ENCODE measurements at regions not wholly inside any gene's neighbourhood (a gene's known extent, or its start where the extent isn't known, plus 50 kb on each side); places are given as distances from the start of the nearest gene placed in this dataset.
"Not testable (repeated sequence)": the region's sequence is repeated elsewhere in the genome, so short reads cannot be mapped to it uniquely, and the experiment has no call there.

- H3K9me3 Mint-ChIP-seq: peaks cover 15% of the 10 kb centered on the region
- H3K4me1 Mint-ChIP-seq (ENCODE audit: low read depth in 2 of 2): no peaks in the 10 kb centered on the region
- no peak overlapping the region for H3K27ac Mint-ChIP-seq
- H3K4me3 Mint-ChIP-seq: no peak overlapping the region
- H3K36me3 Mint-ChIP-seq: peaks cover 5% of the 10 kb centered on the region
- no peak for DNase-seq (ENCODE audit: low spot score)
- no peaks in the 10 kb centered on the region for H3K27me3 Mint-ChIP-seq
- no peak for ATAC-seq
Measured at GRCh38 chr11:39683288-39683950, 1776.0 kb downstream of the LRRC4C start.

GRCh38 chr11:39681428-39681827 lies 1778.0 kb downstream of the LRRC4C start:
- Mint-ChIP-seq H3K27ac (no peak overlapping the region), H3K4me3 (no peak overlapping the region), H3K36me3 (peaks cover 2% of the 10 kb centered on the region), H3K9me3 (peaks cover 11% of the 10 kb centered on the region), H3K4me1 (ENCODE audit: low read depth in 2 of 2) (no peaks in the 10 kb centered on the region), H3K27me3 (no peaks in the 10 kb centered on the region)
- ATAC-seq: no peak
- no peak for DNase-seq (ENCODE audit: low spot score)

GRCh38 chr11:39678996-39679395 lies 1780.5 kb downstream of the LRRC4C start:
- Mint-ChIP-seq H3K9me3 (peaks cover 12% of the 10 kb centered on the region), H3K27me3 (no peaks in the 10 kb centered on the region)

GRCh38 chr11:39675171-39675570 lies 1784.3 kb downstream of the LRRC4C start:
- no peak for ATAC-seq
- Mint-ChIP-seq H3K9me3 (peaks cover 19% of the 10 kb centered on the region), H3K4me1 (ENCODE audit: low read depth in 2 of 2) (no peaks in the 10 kb centered on the region), H3K27me3 (no peaks in the 10 kb centered on the region), H3K36me3 (no peaks in the 10 kb centered on the region), H3K4me3 (no peak overlapping the region), H3K27ac (no peak overlapping the region)
- DNase-seq (ENCODE audit: low spot score): no peak

More at GRCh38 chr11:39678996-39679395, 1780.5 kb downstream of the LRRC4C start:
- ATAC-seq (no peak), DNase-seq (ENCODE audit: low spot score) (no peak)
- H3K36me3 Mint-ChIP-seq: no peaks in the 10 kb centered on the region
- no peaks in the 10 kb centered on the region for H3K4me1 Mint-ChIP-seq (ENCODE audit: low read depth in 2 of 2)
- H3K4me3 Mint-ChIP-seq: no peak overlapping the region
- no peak overlapping the region for H3K27ac Mint-ChIP-seq

- no peaks in the 10 kb centered on the region for H3K27me3 Mint-ChIP-seq
- ATAC-seq: no peak
- no peak for DNase-seq (ENCODE audit: low spot score)
- H3K36me3 Mint-ChIP-seq: no peaks in the 10 kb centered on the region
- peaks cover 18% of the 10 kb centered on the region for H3K9me3 Mint-ChIP-seq
- H3K4me3 Mint-ChIP-seq: no peak overlapping the region
- no peak overlapping the region for H3K27ac Mint-ChIP-seq
- no peaks in the 10 kb centered on the region for H3K4me1 Mint-ChIP-seq (ENCODE audit: low read depth in 2 of 2)
Measured at GRCh38 chr11:39674761-39675160, 1784.7 kb downstream of the LRRC4C start.

- no peak overlapping the region for H3K27ac Mint-ChIP-seq
- no peaks in the 10 kb centered on the region for H3K36me3 Mint-ChIP-seq
- H3K27me3 Mint-ChIP-seq: no peaks in the 10 kb centered on the region
- no peak overlapping the region for H3K4me3 Mint-ChIP-seq
- peaks cover 18% of the 10 kb centered on the region for H3K9me3 Mint-ChIP-seq
- ATAC-seq: no peak
- no peaks in the 10 kb centered on the region for H3K4me1 Mint-ChIP-seq (ENCODE audit: low read depth in 2 of 2)
- DNase-seq (ENCODE audit: low spot score): no peak
Measured at GRCh38 chr11:39674024-39674423, 1785.4 kb downstream of the LRRC4C start.

- ATAC-seq (no peak), DNase-seq (ENCODE audit: low spot score) (no peak)
- H3K27me3 Mint-ChIP-seq: no peaks in the 10 kb centered on the region
- H3K27ac Mint-ChIP-seq: no peak overlapping the region
- peaks cover 22% of the 10 kb centered on the region for H3K9me3 Mint-ChIP-seq
- no peaks in the 10 kb centered on the region for H3K4me1 Mint-ChIP-seq (ENCODE audit: low read depth in 2 of 2)
- H3K4me3 Mint-ChIP-seq: no peak overlapping the region
- peaks cover 8% of the 10 kb centered on the region for H3K36me3 Mint-ChIP-seq
Measured at GRCh38 chr11:39668640-39669039, 1790.8 kb downstream of the LRRC4C start.

- no peaks in the 10 kb centered on the region for H3K27me3 Mint-ChIP-seq
- H3K36me3 Mint-ChIP-seq: peaks cover 8% of the 10 kb centered on the region
- no peak overlapping the region for H3K4me3 Mint-ChIP-seq
- no peak for DNase-seq (ENCODE audit: low spot score)
- peaks cover 21% of the 10 kb centered on the region for H3K9me3 Mint-ChIP-seq
- H3K4me1 Mint-ChIP-seq (ENCODE audit: low read depth in 2 of 2): no peaks in the 10 kb centered on the region
- no peak overlapping the region for H3K27ac Mint-ChIP-seq
- ATAC-seq: no peak
Measured at GRCh38 chr11:39664023-39664422, 1795.4 kb downstream of the LRRC4C start.

- no peak overlapping the region for H3K4me3 Mint-ChIP-seq
- no peak for DNase-seq (ENCODE audit: low spot score)
- H3K27ac Mint-ChIP-seq: no peak overlapping the region
- H3K27me3 Mint-ChIP-seq: no peaks in the 10 kb centered on the region
- no peak for ATAC-seq
- peaks cover 16% of the 10 kb centered on the region for H3K9me3 Mint-ChIP-seq
- peaks cover 8% of the 10 kb centered on the region for H3K36me3 Mint-ChIP-seq
- H3K4me1 Mint-ChIP-seq (ENCODE audit: low read depth in 2 of 2): no peaks in the 10 kb centered on the region
Measured at GRCh38 chr11:39661890-39662289, 1797.6 kb downstream of the LRRC4C start.

GRCh38 chr11:39651857-39652461 lies 1807.5 kb downstream of the LRRC4C start:
- no peak overlapping the region for H3K27ac Mint-ChIP-seq
- H3K4me1 Mint-ChIP-seq (ENCODE audit: low read depth in 2 of 2): no peaks in the 10 kb centered on the region
- ATAC-seq: no peak
- no peak for DNase-seq (ENCODE audit: low spot score)
- peaks cover 3% of the 10 kb centered on the region for H3K9me3 Mint-ChIP-seq
- H3K27me3 Mint-ChIP-seq: no peaks in the 10 kb centered on the region
- no peak overlapping the region for H3K4me3 Mint-ChIP-seq
- no peaks in the 10 kb centered on the region for H3K36me3 Mint-ChIP-seq

- H3K27me3 Mint-ChIP-seq: no peaks in the 10 kb centered on the region
- ATAC-seq (no peak), DNase-seq (ENCODE audit: low spot score) (no peak)
- H3K36me3 Mint-ChIP-seq: peaks cover 15% of the 10 kb centered on the region
- H3K27ac Mint-ChIP-seq: no peak overlapping the region
- peaks cover 35% of the 10 kb centered on the region for H3K9me3 Mint-ChIP-seq
- no peak overlapping the region for H3K4me3 Mint-ChIP-seq
- no peaks in the 10 kb centered on the region for H3K4me1 Mint-ChIP-seq (ENCODE audit: low read depth in 2 of 2)
Measured at GRCh38 chr11:39641751-39642150, 1817.7 kb downstream of the LRRC4C start.

GRCh38 chr11:39630365-39630764 lies 1829.1 kb downstream of the LRRC4C start:
- no peak overlapping the region for H3K27ac Mint-ChIP-seq
- no peaks in the 10 kb centered on the region for H3K4me1 Mint-ChIP-seq (ENCODE audit: low read depth in 2 of 2)
- H3K4me3 Mint-ChIP-seq: no peak overlapping the region
- peaks cover 19% of the 10 kb centered on the region for H3K9me3 Mint-ChIP-seq
- no peaks in the 10 kb centered on the region for H3K27me3 Mint-ChIP-seq
- ATAC-seq (no peak), DNase-seq (ENCODE audit: low spot score) (no peak)
- peaks cover 6% of the 10 kb centered on the region for H3K36me3 Mint-ChIP-seq

GRCh38 chr11:39628311-39628710 lies 1831.1 kb downstream of the LRRC4C start:
- Mint-ChIP-seq H3K36me3 (no peaks in the 10 kb centered on the region), H3K4me1 (ENCODE audit: low read depth in 2 of 2) (no peaks in the 10 kb centered on the region), H3K4me3 (no peak overlapping the region), H3K9me3 (peaks cover 10% of the 10 kb centered on the region), H3K27ac (no peak overlapping the region), H3K27me3 (no peaks in the 10 kb centered on the region)
- no peak for ATAC-seq
- DNase-seq (ENCODE audit: low spot score): no peak

GRCh38 chr11:39620309-39620708 lies 1839.1 kb downstream of the LRRC4C start:
- not testable (repeated sequence) for DNase-seq (ENCODE audit: low spot score); H3K9me3 Mint-ChIP-seq; H3K36me3 Mint-ChIP-seq; H3K4me3 Mint-ChIP-seq; H3K27me3 Mint-ChIP-seq; H3K27ac Mint-ChIP-seq; H3K4me1 Mint-ChIP-seq (ENCODE audit: low read depth in 2 of 2); ATAC-seq

- Mint-ChIP-seq H3K27ac (no peak overlapping the region), H3K4me1 (ENCODE audit: low read depth in 2 of 2) (no peaks in the 10 kb centered on the region), H3K4me3 (no peak overlapping the region), H3K36me3 (peaks cover 11% of the 10 kb centered on the region), H3K9me3 (peaks cover 7% of the 10 kb centered on the region), H3K27me3 (no peaks in the 10 kb centered on the region)
- no peak for ATAC-seq
- DNase-seq (ENCODE audit: low spot score): no peak
Measured at GRCh38 chr11:39617971-39618370, 1841.5 kb downstream of the LRRC4C start.
